GM18907 (cell line): ENCODE measurements at regions not wholly inside any gene's neighbourhood (a gene's known extent, or its start where the extent isn't known, plus 50 kb on each side); places are given as distances from the start of the nearest gene placed in this dataset.
A peak's percentile ranks its signal among the peaks of the same experiment; 100 is the strongest.
"Not testable (repeated sequence)": the region's sequence is repeated elsewhere in the genome, so short reads cannot be mapped to it uniquely, and the experiment has no call there.

Experiments
- ATAC-seq: cut with Tn5 transposase; IDR thresholded peaks from one replicate; pipeline ENCODE4 v1.9.1; 2021; ENCODE audit warnings: mild to moderate bottlenecking, moderate library complexity; ENCODE audit not compliant: unreplicated experiment

GRCh38 chr1:219323426-219323825 lies 149.7 kb downstream of the LYPLAL1 start:
- no peak for ATAC-seq

DNA sequence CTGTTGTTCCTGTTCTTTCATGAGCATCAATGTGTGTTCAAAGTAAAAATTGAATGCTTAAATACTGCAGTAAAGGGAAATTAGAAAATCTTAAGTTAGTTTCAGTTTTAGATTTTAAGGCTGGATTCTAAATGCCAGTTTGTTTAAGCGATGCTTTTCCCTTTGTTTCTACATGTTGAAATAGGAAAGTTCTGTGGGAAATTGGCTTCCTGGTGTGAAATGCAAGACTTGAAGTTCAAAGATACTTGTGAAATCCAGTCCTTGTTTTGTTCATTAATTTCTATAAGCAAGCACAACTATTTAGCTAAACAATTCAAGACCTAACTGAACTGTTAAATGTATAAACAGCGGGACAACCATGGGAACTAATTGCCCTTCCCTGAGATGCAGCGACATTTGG lies 149.1 kb downstream of the LYPLAL1 start:
- no peak for ATAC-seq

DNA sequence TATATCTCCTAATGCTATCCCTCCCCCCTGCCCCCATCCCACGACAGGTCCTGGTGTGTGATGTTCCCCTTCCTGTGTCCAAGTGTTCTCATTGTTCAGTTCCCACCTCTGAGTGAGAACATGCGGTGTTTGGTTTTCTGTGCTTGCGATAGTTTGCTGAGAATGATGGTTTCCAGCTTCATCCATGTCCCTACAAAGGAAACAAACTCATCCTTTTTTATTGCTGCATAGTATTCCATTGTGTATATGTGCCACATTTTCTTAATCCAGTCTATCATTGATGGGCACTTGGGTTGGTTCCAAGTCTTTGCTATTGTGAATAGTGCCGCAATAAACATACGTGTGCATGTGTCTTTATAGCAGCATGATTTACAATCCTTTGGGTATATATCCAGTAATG lies 146.9 kb downstream of the LYPLAL1 start:
- ATAC-seq: not testable (repeated sequence)

DNA sequence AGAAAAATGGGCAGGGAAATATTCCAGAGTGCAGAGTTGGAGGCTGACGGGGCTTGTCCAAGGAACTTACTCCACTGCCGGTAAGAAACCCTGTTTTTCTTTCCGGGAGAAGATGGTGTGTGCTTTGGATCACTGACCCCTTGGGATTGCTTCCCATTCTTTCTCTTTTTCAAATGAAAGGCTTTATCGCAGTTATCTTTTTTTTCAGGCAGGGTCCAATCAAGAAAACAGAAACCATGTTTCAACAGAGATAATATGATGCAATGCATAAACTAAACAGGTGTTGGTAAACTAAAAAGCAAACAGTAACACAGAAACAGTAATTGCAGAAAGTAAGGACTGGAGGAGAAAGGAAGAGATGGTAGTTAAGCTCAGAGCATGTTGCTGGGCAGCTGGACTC lies 145.1 kb downstream of the LYPLAL1 start:
- no peak for ATAC-seq

GRCh38 chr1:219317762-219318353 lies 144.2 kb downstream of the LYPLAL1 start:
- ATAC-seq: peak; percentile 68

DNA sequence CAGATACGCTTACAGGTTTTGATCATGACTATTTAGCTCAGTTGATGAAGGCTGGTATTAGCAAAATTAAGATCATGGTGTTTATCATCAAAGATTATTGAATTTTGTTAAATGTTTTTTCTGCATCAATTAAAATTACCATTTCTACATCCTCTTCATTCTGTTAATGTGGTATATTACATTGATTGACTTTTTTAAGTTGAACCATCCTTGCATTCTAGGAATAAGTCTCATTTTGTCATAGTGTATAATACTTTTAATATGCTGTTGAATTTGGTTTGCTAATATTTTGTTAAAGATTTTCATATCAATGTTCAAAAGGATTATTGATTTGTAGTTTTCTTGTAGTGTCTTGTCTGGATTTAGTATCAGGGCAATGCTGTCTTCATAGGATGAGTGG lies 142.4 kb downstream of the LYPLAL1 start:
- no peak for ATAC-seq

DNA sequence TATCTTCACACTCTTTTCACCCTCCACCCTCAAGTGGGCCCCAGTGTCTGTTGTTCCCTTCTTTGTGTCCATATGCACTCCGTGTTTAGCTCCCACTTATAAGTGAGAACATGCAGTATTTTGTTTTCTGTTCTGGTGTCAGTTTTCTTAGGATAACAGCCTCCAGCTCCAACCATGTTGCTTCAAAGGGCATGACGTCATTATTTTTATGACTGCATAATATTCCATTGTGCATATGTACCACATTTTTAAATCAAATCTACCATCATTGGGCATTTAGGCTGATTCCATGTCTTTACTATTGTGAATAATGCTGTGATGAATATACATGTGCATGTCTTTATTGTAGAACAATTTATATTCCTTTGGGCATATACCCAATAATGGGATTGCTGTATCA lies 140.3 kb downstream of the LYPLAL1 start:
- no peak for ATAC-seq

DNA sequence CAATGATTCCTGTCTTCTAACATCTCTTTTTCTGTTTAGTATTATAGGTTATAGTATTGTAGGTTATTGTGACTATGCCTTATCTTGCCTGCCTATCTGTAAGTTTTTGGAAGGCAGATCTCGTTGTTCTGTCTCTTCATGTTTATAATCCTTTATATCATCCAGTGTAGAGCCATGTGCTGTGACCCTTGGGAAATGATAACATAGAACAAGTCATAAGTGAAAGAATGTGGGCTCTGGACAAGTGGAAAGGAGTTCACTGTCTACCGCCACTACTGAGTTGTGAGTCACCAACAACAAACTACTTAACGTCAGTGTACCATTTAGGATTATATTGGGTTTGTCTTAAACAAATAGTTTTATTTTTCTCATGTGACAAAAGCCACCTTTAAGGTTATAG lies 139.3 kb downstream of the LYPLAL1 start:
- no peak for ATAC-seq

GRCh38 chr1:219310181-219310728 lies 136.6 kb downstream of the LYPLAL1 start:
- no peak for ATAC-seq

DNA sequence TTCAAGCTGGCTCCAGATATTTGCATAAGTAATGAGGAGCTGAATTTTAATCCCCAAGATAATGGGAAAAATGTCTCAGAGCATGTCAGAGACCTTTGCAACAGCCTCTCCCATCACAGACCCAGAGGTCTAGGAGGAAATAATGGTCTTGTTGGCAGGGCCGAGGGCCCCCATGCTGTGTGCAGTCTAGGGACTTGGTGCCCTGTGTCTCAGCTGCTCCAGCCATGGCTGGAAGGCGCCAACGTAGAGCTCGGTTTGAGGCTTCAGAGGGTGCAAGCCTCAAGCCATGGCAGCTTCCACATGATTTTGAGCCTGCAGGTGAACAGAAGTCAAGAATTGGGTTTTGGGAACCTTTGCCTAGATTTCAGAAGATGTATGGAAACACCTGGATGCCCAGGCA lies 134.7 kb downstream of the LYPLAL1 start:
- ATAC-seq: no peak

- no peak for ATAC-seq
These were observed 130.8 kb downstream of the LYPLAL1 start for GRCh38 chr1:219304227-219305226.

DNA sequence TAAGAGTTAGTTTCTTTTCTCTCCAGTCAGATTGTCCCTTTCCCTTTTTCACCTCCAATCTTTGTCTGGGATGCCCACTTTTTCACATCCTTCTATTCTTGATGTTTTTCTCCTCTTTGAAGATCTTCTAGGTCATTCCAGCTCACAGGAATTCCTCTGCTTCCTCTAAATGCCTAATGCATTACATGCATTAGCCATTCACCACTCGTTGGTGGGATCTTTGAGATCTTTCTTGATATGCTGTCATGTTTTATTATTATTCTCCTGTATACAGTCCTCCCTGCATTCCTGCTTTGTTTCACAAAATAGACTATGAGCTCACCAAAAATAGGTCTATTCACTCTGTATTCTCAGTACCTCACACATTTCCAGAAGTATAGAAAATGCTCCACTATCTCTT lies 129.0 kb downstream of the LYPLAL1 start:
- ATAC-seq: no peak

DNA sequence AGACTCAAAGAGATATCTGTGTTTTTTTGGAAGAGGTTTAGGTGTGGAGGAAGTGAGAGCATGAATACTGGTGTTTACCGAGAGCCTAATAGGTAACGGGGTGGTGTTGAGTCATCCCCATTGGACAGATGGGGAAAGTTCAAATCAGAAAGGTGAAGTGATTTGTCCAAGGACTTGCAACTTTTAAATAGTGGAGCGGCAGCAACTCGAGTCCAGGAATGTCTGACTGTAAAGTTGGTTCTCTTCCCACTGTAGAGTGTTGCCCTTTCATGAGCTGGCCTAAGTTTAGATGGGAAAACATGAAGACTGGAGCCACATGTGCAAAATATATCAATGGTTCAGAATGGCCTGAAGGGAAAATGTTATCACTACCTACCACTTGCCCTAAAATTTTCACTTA lies 125.7 kb downstream of the LYPLAL1 start:
- ATAC-seq: no peak

- ATAC-seq: no peak
These were observed 125.0 kb downstream of the LYPLAL1 start for GRCh38 chr1:219298571-219299148.

- ATAC-seq: no peak
These were observed 123.0 kb downstream of the LYPLAL1 start for GRCh38 chr1:219296430-219297355.

DNA sequence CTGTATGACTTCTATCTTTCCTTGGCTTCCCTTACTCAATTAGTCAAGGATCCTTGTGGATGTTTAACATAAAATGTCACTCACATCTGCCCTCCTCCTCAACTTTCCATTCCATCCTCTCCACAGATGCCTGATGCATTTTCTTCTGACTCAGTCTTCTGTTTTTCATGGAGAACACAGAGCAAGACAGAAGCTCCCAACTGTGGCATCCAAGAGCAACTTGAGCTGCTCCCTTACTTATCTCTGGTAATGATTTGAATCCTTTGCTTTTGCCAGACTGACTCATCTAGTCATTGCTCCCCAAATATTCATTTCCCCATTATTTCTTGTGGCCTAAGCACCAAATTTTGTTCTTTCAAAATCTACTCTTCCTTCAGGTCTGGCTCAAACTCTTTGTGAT lies 120.6 kb downstream of the LYPLAL1 start:
- ATAC-seq: no peak

- no peak for ATAC-seq
These were observed 119.7 kb downstream of the LYPLAL1 start for GRCh38 chr1:219293410-219293809.

GRCh38 chr1:219292999-219293398 lies 119.3 kb downstream of the LYPLAL1 start:
- ATAC-seq: no peak

DNA sequence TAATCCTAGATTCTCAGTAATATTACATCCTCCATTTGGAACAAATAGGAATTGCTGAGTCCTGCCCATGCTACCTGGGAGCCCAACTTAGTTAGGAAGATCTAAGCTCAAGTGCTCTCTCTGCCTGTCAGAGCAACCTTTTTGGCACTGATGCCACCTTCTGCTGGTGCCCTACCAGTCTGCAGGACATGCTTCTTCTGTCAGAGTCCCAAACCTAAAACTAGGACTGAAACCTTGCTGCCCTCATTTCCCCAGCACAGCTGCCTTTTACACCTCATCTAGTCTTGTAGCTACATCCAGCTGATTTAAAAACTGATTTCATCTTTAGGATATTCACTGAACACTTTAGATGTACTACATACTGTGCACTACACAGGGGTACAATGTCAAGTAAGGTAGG lies 118.7 kb downstream of the LYPLAL1 start:
- no peak for ATAC-seq

- no peak for ATAC-seq
These were observed 115.5 kb downstream of the LYPLAL1 start for GRCh38 chr1:219289171-219289570.

DNA sequence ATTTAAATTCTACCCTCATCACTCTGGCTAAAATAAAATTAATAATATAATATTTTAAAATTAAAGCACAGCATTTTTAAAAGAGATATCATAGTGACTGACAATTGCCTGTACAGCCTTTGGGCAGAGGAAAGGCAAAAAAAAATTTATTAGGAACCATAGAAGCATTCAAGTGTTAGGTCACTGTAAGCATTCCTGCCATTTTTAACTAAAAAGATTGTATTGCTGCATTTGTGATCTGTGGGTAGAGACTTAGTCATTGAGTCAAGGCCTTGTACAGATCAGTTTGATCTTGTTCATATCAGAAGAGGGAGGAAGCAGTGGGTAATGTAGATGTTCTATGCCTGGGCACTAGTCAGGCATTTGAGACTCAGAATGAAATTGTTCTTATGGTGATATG lies 109.9 kb downstream of the LYPLAL1 start:
- no peak for ATAC-seq
